ENCODE measurements at regions not wholly inside any gene's neighbourhood (a gene's known extent, or its start where the extent isn't known, plus 50 kb on each side); places are given as distances from the start of the nearest gene placed in this dataset.

DNA sequence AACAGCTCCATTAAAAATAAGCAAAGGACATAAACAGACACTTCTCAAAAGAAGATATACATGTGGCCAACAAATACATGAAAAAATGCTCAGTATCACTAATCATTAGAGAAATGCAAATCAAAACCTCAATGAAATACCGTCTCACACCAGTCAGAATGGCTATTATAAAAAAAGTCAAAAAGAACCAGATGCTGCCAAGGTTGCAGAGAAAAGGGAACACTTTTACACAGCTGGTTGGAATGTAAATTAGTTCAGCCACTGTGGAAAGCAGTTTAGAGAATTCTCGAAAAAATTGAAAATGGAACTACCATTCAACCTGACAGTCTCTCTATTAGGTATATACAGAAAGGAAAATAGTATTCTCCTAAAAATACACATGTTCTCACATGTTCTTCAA is 102.4 kb upstream of the FIBIN start:
- Mint-ChIP-seq H3K9me3 (peaks cover 4 to 15% (median 10%) of the 10 kb centered on the region in 5 donors), H3K27me3 (no peaks in the 10 kb centered on the region), H3K4me1 (no peaks in the 10 kb centered on the region), H3K27ac (no peak overlapping the region), H3K36me3 (no peaks in the 10 kb centered on the region), H3K4me3 (no peak overlapping the region)
- CTCF ChIA-PET = no interaction called here
- H3K4me1 ChIP-seq (ENCODE audit: insufficient read depth, low read length) = no peaks in the 10 kb centered on the region
- no peak overlapping the region for H3K27ac ChIP-seq (ENCODE audit: low read depth, low read length)
- no peaks in the 10 kb centered on the region for H3K27me3 ChIP-seq (ENCODE audit: insufficient read depth, low read length, poor library complexity, severe bottlenecking)
- no peak for DNase-seq
- no peaks in the 10 kb centered on the region for H3K9me3 ChIP-seq (ENCODE audit: low read length)
- H3K36me3 ChIP-seq (ENCODE audit: insufficient read depth, low read length) = no peaks in the 10 kb centered on the region
- POLR2A ChIA-PET = no interaction called here
- no peak overlapping the region for H3K4me3 ChIP-seq (ENCODE audit: low read length)

DNA sequence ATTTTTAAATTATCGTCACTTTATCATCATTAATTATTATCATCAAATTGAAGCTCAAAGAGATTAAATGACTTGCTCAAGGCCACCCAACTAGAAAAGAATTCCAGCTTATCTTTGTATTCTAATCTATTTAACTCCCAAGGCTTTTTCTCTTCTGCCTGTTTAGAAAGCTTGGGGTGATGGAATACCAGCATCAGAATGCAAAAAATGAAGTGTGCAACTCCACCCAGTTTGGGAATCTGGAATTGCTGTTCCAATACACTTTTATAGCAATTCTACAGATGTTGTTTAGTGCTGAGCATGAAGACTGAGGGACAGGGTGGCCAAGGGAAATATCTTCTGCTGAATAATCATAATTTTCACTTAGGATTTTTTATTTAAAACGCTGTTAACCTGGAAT is 97.2 kb upstream of the FIBIN start:
- H3K36me3 ChIP-seq (ENCODE audit: insufficient read depth, low read length) = no peaks in the 10 kb centered on the region
- H3K27ac ChIP-seq (ENCODE audit: low read depth, low read length) = no peak overlapping the region
- H3K27me3 Mint-ChIP-seq = no peaks in the 10 kb centered on the region
- H3K4me3 ChIP-seq (ENCODE audit: low read length) = no peak overlapping the region
- no peak for DNase-seq
- no peak overlapping the region for H3K27ac Mint-ChIP-seq
- ChIA-PET CTCF (no interaction called here), POLR2A (no interaction called here)
- no peak overlapping the region for H3K4me3 Mint-ChIP-seq
- no peaks in the 10 kb centered on the region for H3K4me1 Mint-ChIP-seq
- no peaks in the 10 kb centered on the region for H3K27me3 ChIP-seq (ENCODE audit: insufficient read depth, low read length, poor library complexity, severe bottlenecking)
- no peaks in the 10 kb centered on the region for H3K9me3 ChIP-seq (ENCODE audit: low read length)
- no peaks in the 10 kb centered on the region for H3K4me1 ChIP-seq (ENCODE audit: insufficient read depth, low read length)
- peaks cover 4 to 33% (median 6%) of the 10 kb centered on the region in 5 donors for H3K9me3 Mint-ChIP-seq
- H3K36me3 Mint-ChIP-seq = no peaks in the 10 kb centered on the region

- H3K9me3 ChIP-seq (ENCODE audit: low read length) = no peaks in the 10 kb centered on the region
- H3K27ac ChIP-seq (ENCODE audit: low read depth, low read length) = no peak overlapping the region
- no peak overlapping the region for H3K27ac Mint-ChIP-seq
- H3K36me3 ChIP-seq (ENCODE audit: insufficient read depth, low read length) = no peaks in the 10 kb centered on the region
- no peaks in the 10 kb centered on the region for H3K4me1 ChIP-seq (ENCODE audit: insufficient read depth, low read length)
- ChIA-PET POLR2A (no interaction called here), CTCF (no interaction called here)
- H3K27me3 ChIP-seq (ENCODE audit: insufficient read depth, low read length, poor library complexity, severe bottlenecking) = no peaks in the 10 kb centered on the region
- no peak overlapping the region for H3K4me3 ChIP-seq (ENCODE audit: low read length)
- no peak overlapping the region for H3K4me3 Mint-ChIP-seq
- H3K9me3 Mint-ChIP-seq = peaks cover 2 to 40% (median 5%) of the 10 kb centered on the region in 5 donors
- H3K4me1 Mint-ChIP-seq = no peaks in the 10 kb centered on the region
- H3K27me3 Mint-ChIP-seq = no peaks in the 10 kb centered on the region
- no peak for DNase-seq
- no peaks in the 10 kb centered on the region for H3K36me3 Mint-ChIP-seq
These were observed 95.1 kb upstream of the FIBIN start for GRCh38 chr11:26898799-26899198.

- no peaks in the 10 kb centered on the region for H3K27me3 Mint-ChIP-seq
- no peak overlapping the region for H3K4me3 Mint-ChIP-seq
- peaks cover 0 to 33% (median 0%) of the 10 kb centered on the region in 5 donors for H3K9me3 Mint-ChIP-seq
- no peaks in the 10 kb centered on the region for H3K36me3 Mint-ChIP-seq
- Histone ChIP-seq H3K9me3 (ENCODE audit: low read length) (no peaks in the 10 kb centered on the region), H3K36me3 (ENCODE audit: insufficient read depth, low read length) (no peaks in the 10 kb centered on the region), H3K4me1 (ENCODE audit: insufficient read depth, low read length) (no peaks in the 10 kb centered on the region), H3K27ac (ENCODE audit: low read depth, low read length) (no peak overlapping the region), H3K27me3 (ENCODE audit: insufficient read depth, low read length, poor library complexity, severe bottlenecking) (no peaks in the 10 kb centered on the region), H3K4me3 (ENCODE audit: low read length) (no peak overlapping the region)
- H3K4me1 Mint-ChIP-seq = no peaks in the 10 kb centered on the region
- no peak overlapping the region for H3K27ac Mint-ChIP-seq
- ChIA-PET CTCF (no interaction called here), POLR2A (no interaction called here)
- no peak for DNase-seq
These were observed 92.8 kb upstream of the FIBIN start for GRCh38 chr11:26901162-26901561.

DNA sequence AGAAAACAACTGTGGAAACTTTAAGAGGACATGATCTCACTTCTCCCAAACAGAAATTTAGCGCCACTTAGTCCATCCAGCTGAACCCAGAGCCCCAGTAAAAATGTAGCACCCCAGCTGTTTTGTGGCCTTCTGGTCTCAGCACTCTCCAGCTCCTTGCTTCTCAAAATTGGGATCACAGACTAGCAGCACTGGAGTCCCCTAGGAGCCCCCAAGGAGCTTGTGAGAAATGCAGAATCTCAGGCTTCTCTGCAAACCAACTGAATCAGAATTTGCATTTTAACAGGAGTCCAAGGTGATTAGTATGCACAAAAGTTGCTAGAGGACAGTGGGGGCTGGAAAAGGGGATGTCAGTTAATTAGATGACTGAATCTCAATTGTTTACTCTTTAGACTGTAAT is 89.8 kb upstream of the FIBIN start:
- ChIA-PET CTCF (no interaction called here), POLR2A (no interaction called here)
- Mint-ChIP-seq H3K9me3 (peaks cover 2 to 28% (median 4%) of the 10 kb centered on the region in 5 donors), H3K4me1 (no peaks in the 10 kb centered on the region), H3K27me3 (no peaks in the 10 kb centered on the region), H3K36me3 (peaks cover 0 to 2% (median 0%) of the 10 kb centered on the region in 3 donors), H3K27ac (no peak overlapping the region), H3K4me3 (no peak overlapping the region)
- DNase-seq = no peak
- no peaks in the 10 kb centered on the region for H3K27me3 ChIP-seq (ENCODE audit: insufficient read depth, low read length, poor library complexity, severe bottlenecking)
- H3K27ac ChIP-seq (ENCODE audit: low read depth, low read length) = no peak overlapping the region
- H3K4me1 ChIP-seq (ENCODE audit: insufficient read depth, low read length) = no peaks in the 10 kb centered on the region
- H3K4me3 ChIP-seq (ENCODE audit: low read length) = no peak overlapping the region
- H3K9me3 ChIP-seq (ENCODE audit: low read length) = no peaks in the 10 kb centered on the region
- H3K36me3 ChIP-seq (ENCODE audit: insufficient read depth, low read length) = no peaks in the 10 kb centered on the region

- Histone ChIP-seq H3K4me1 (ENCODE audit: insufficient read depth, low read length) (no peaks in the 10 kb centered on the region), H3K36me3 (ENCODE audit: insufficient read depth, low read length) (no peaks in the 10 kb centered on the region), H3K27me3 (ENCODE audit: insufficient read depth, low read length, poor library complexity, severe bottlenecking) (no peaks in the 10 kb centered on the region), H3K9me3 (ENCODE audit: low read length) (no peaks in the 10 kb centered on the region), H3K4me3 (ENCODE audit: low read length) (no peak overlapping the region), H3K27ac (ENCODE audit: low read depth, low read length) (no peak overlapping the region)
- CTCF ChIA-PET = no interaction called here
- DNase-seq = no peak
- Mint-ChIP-seq H3K9me3 (peaks cover 2 to 28% (median 4%) of the 10 kb centered on the region in 5 donors), H3K4me3 (no peak overlapping the region), H3K36me3 (peaks cover 0 to 2% (median 0%) of the 10 kb centered on the region in 3 donors), H3K27ac (no peak overlapping the region), H3K4me1 (no peaks in the 10 kb centered on the region), H3K27me3 (no peaks in the 10 kb centered on the region)
- POLR2A ChIA-PET = no interaction called here
These were observed 89.1 kb upstream of the FIBIN start for GRCh38 chr11:26904801-26905200.

DNA sequence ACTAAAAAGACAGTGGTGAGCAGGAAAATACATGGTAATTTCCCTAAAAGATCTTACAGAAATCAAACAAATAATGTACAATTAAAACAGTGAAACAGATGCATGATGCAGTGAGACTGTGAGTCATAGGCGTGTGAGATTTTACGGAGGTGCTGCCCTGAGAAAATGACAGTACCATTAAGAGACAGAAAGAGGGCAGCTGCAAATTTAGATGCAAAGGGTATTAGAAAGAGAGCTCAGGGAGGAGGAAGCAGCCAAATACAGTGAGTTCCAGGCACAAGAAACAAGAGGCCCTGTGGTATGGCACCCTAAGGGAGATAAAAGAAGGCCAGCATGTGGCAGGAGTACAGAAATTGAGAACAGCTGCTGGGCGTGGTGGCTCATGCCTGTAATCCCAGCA is 88.5 kb upstream of the FIBIN start:
- Histone ChIP-seq H3K36me3 (ENCODE audit: insufficient read depth, low read length) (no peaks in the 10 kb centered on the region), H3K9me3 (ENCODE audit: low read length) (no peaks in the 10 kb centered on the region), H3K27me3 (ENCODE audit: insufficient read depth, low read length, poor library complexity, severe bottlenecking) (no peaks in the 10 kb centered on the region), H3K4me1 (ENCODE audit: insufficient read depth, low read length) (no peaks in the 10 kb centered on the region), H3K4me3 (ENCODE audit: low read length) (no peak overlapping the region), H3K27ac (ENCODE audit: low read depth, low read length) (no peak overlapping the region)
- Mint-ChIP-seq H3K27me3 (no peaks in the 10 kb centered on the region), H3K4me1 (no peaks in the 10 kb centered on the region), H3K9me3 (peaks cover 2 to 28% (median 4%) of the 10 kb centered on the region in 5 donors), H3K4me3 (no peak overlapping the region), H3K36me3 (peaks cover 0 to 2% (median 0%) of the 10 kb centered on the region in 3 donors), H3K27ac (no peak overlapping the region)
- ChIA-PET POLR2A (no interaction called here), CTCF (no interaction called here)
- DNase-seq = no peak

- Histone ChIP-seq H3K4me3 (ENCODE audit: low read length) (no peak overlapping the region), H3K4me1 (ENCODE audit: insufficient read depth, low read length) (no peaks in the 10 kb centered on the region), H3K27ac (ENCODE audit: low read depth, low read length) (no peak overlapping the region), H3K36me3 (ENCODE audit: insufficient read depth, low read length) (no peaks in the 10 kb centered on the region), H3K27me3 (ENCODE audit: insufficient read depth, low read length, poor library complexity, severe bottlenecking) (no peaks in the 10 kb centered on the region), H3K9me3 (ENCODE audit: low read length) (no peaks in the 10 kb centered on the region)
- POLR2A ChIA-PET = no interaction called here
- CTCF ChIA-PET = no interaction called here
- Mint-ChIP-seq H3K36me3 (peaks cover 0 to 2% (median 0%) of the 10 kb centered on the region in 3 donors), H3K4me3 (no peak overlapping the region), H3K9me3 (peaks cover 4 to 11% (median 9%) of the 10 kb centered on the region in 5 donors), H3K27me3 (no peaks in the 10 kb centered on the region), H3K4me1 (no peaks in the 10 kb centered on the region), H3K27ac (no peak overlapping the region)
- no peak for DNase-seq
These were observed 84.4 kb upstream of the FIBIN start for GRCh38 chr11:26909515-26909914.

- no peak overlapping the region for H3K4me3 ChIP-seq (ENCODE audit: low read length)
- H3K27me3 Mint-ChIP-seq = no peaks in the 10 kb centered on the region
- CTCF ChIA-PET = no interaction called here
- peaks cover 0 to 2% (median 0%) of the 10 kb centered on the region in 3 donors for H3K36me3 Mint-ChIP-seq
- no peak for DNase-seq
- H3K9me3 Mint-ChIP-seq = peaks cover 4 to 11% (median 9%) of the 10 kb centered on the region in 5 donors
- H3K4me1 ChIP-seq (ENCODE audit: insufficient read depth, low read length) = no peaks in the 10 kb centered on the region
- POLR2A ChIA-PET = no interaction called here
- H3K4me3 Mint-ChIP-seq = no peak overlapping the region
- H3K36me3 ChIP-seq (ENCODE audit: insufficient read depth, low read length) = no peaks in the 10 kb centered on the region
- no peaks in the 10 kb centered on the region for H3K9me3 ChIP-seq (ENCODE audit: low read length)
- H3K4me1 Mint-ChIP-seq = no peaks in the 10 kb centered on the region
- no peaks in the 10 kb centered on the region for H3K27me3 ChIP-seq (ENCODE audit: insufficient read depth, low read length, poor library complexity, severe bottlenecking)
- H3K27ac Mint-ChIP-seq = no peak overlapping the region
- H3K27ac ChIP-seq (ENCODE audit: low read depth, low read length) = no peak overlapping the region
These were observed 83.8 kb upstream of the FIBIN start for GRCh38 chr11:26909991-26910591.

Measured in CD8-positive, alpha-beta memory T cell (primary cell).